Sigmoid colon (tissue), 6 donors: ENCODE measurements at regions not wholly inside any gene's neighbourhood (a gene's known extent, or its start where the extent isn't known, plus 50 kb on each side); places are given as distances from the start of the nearest gene placed in this dataset.

Experiments used
- DNase-seq: peaks from one replicate; pipeline ENCODE4 v3.0.0-alpha.2; 2019
- H3K27ac ChIP-seq, 4 donors: fragments of 200-600 bp; sonication (generic); one replicate each; pipeline ENCODE4 v1.5.1; 2016 to 2019; ENCODE audit warnings: mild to moderate bottlenecking in 1 of 4
- H3K27me3 ChIP-seq, 3 donors: fragments of 200-600 bp; sonication (generic); one replicate each; pipeline ENCODE4 v1.5.1; 2019; ENCODE audit warnings: mild to moderate bottlenecking in 1 of 3
- H3K36me3 ChIP-seq, 4 donors: fragments of 200-600 bp; sonication (generic); one replicate each; pipeline ENCODE4 v1.5.1; 2016 to 2019
- H3K4me1 ChIP-seq, 4 donors: fragments of 200-600 bp; sonication (generic); one replicate each; pipeline ENCODE4 v1.5.1; 2017 to 2019
- H3K4me3 ChIP-seq, 4 donors: fragments of 200-600 bp; sonication (generic); one replicate each; pipeline ENCODE4 v1.5.1; 2017 to 2019; ENCODE audit warnings: mild to moderate bottlenecking in 2 of 4, moderate library complexity in 1 of 4
- H3K9me3 ChIP-seq, 4 donors: fragments of 200-600 bp in 3 of 4; sonication (generic) in 3 of 4; one replicate each; pipeline versions ENCODE4 v1.5.1 to v1.6.1; 2013 to 2019
- CTCF ChIP-seq, 4 experiments: fragments of 450-650 bp in 3 of 4; fragments of 200-600 bp in 1 of 4; IDR thresholded peaks; one replicate each; pipeline ENCODE4 v1.5.1; 2016 to 2019; ENCODE audit warnings: antibody characterized with exemption in 4 of 4, mild to moderate bottlenecking in 3 of 4, moderate library complexity in 2 of 4
- EP300 ChIP-seq, 4 donors: sonication (generic); formaldehyde crosslinking; IDR thresholded peaks; one replicate each; pipeline ENCODE4 v1.6.1; 2017; ENCODE audit warnings: antibody characterized with exemption in 4 of 4
- POLR2A ChIP-seq, 2 donors: fragments of 450-650 bp; IDR thresholded peaks; one replicate each; pipeline ENCODE4 v1.6.1; 2016; ENCODE audit warnings: antibody characterized with exemption in 2 of 2, mild to moderate bottlenecking in 2 of 2, moderate library complexity in 2 of 2
- POLR2AphosphoS5 ChIP-seq, 4 donors: sonication (generic); formaldehyde crosslinking; IDR thresholded peaks; one replicate each; pipeline ENCODE4 v1.6.1; 2017; ENCODE audit warnings: antibody characterized with exemption in 4 of 4
- WGBS, 2 donors: extraction: QIAGEN DNeasy Blood & Tissue Kit; methylation state at CpG; one replicate each; pipeline ENCODE4 v1.1.7; 2013; 5-methylcytosine and 5-hydroxymethylcytosine counted together
- intact Hi-C: fragments of 100-400 bp; cut with DNase I; formaldehyde crosslinking; loops from one replicate; pipeline ENCODE4 v1.15.1; 2023
- donor health status: healthy with polysubstance abuse.
- donor health status: healthy.

DNA sequence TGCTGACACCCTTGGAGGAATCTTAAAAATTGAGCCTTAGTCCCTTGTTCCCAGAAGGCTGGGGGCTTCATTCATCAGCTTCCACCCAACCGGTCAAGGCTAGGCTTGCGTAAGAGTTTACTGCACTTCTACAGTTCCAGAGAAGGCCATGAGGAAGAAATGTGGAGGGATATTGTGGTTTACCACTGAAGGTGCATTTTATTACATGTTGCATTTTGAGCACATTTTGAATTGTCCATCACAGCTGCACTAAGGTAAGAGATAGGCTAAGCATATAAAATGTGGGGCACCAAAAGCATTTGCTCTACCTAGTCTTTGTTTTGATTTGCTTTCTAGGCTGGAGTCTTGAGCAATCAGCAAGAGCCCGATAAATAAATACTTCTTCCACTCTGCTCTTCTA lies 167.1 kb upstream of the PAPPA start:
- intact Hi-C loops: no loop called here
- H3K27me3 ChIP-seq: no peaks in the 10 kb centered on the region
- 86 to 95% methylated on average over 3 of the region's 3 CpGs for WGBS, 2 donors
- no peak overlapping the region for H3K4me3 ChIP-seq
- no peaks in the 10 kb centered on the region for H3K4me1 ChIP-seq
- no peak overlapping the region for H3K27ac ChIP-seq
- H3K36me3 ChIP-seq: no peaks in the 10 kb centered on the region
- no peaks in the 10 kb centered on the region for H3K9me3 ChIP-seq
- no peak for DNase-seq
- no peak for TF ChIP-seq POLR2A (IDR thresholded peaks at IDR 0.05)
- TF ChIP-seq CTCF (IDR thresholded peaks at IDR 0.05): no peak
- TF ChIP-seq POLR2AphosphoS5 (IDR thresholded peaks at IDR 0.05): no peak
- no peak for TF ChIP-seq EP300 (IDR thresholded peaks at IDR 0.05)

- DNase-seq: no peak
- H3K4me1 ChIP-seq: no peaks in the 10 kb centered on the region
- intact Hi-C loops: no loop called here
- TF ChIP-seq EP300 (IDR thresholded peaks at IDR 0.05) (no peak), POLR2A (IDR thresholded peaks at IDR 0.05) (no peak), POLR2AphosphoS5 (IDR thresholded peaks at IDR 0.05) (no peak), CTCF (IDR thresholded peaks at IDR 0.05) (no peak)
- WGBS, 2 donors: 83 to 90% methylated on average over 2 of the region's 2 CpGs
- no peak overlapping the region for H3K4me3 ChIP-seq
- H3K36me3 ChIP-seq: no peaks in the 10 kb centered on the region
- H3K27me3 ChIP-seq: no peaks in the 10 kb centered on the region
- H3K9me3 ChIP-seq: no peaks in the 10 kb centered on the region
- no peak overlapping the region for H3K27ac ChIP-seq
Measured at GRCh38 chr9:115988701-115989100, 164.9 kb upstream of the PAPPA start.

- TF ChIP-seq POLR2A (IDR thresholded peaks at IDR 0.05) (no peak), CTCF (IDR thresholded peaks at IDR 0.05) (no peak), POLR2AphosphoS5 (IDR thresholded peaks at IDR 0.05) (no peak)
- WGBS, 2 donors: 59 to 84% methylated on average over 4 of the region's 4 CpGs
- no peak for DNase-seq
- no peak overlapping the region for H3K4me3 ChIP-seq
- H3K27ac ChIP-seq: no peak overlapping the region
- no peaks in the 10 kb centered on the region for H3K9me3 ChIP-seq
- H3K27me3 ChIP-seq: no peaks in the 10 kb centered on the region
- H3K4me1 ChIP-seq: no peaks in the 10 kb centered on the region
- H3K36me3 ChIP-seq: no peaks in the 10 kb centered on the region
- intact Hi-C loops: no loop called here
Measured at GRCh38 chr9:115989831-115990230, 163.8 kb upstream of the PAPPA start.

GRCh38 chr9:115992834-115993233 lies 160.8 kb upstream of the PAPPA start:
- Histone ChIP-seq H3K9me3 (no peaks in the 10 kb centered on the region), H3K27ac (no peak overlapping the region), H3K4me3 (no peak overlapping the region), H3K36me3 (no peaks in the 10 kb centered on the region), H3K27me3 (no peaks in the 10 kb centered on the region), H3K4me1 (no peaks in the 10 kb centered on the region)
- WGBS, 2 donors: 86 to 91% methylated on average over 4 of the region's 4 CpGs
- TF ChIP-seq POLR2AphosphoS5 (IDR thresholded peaks at IDR 0.05) (no peak), EP300 (IDR thresholded peaks at IDR 0.05) (no peak), POLR2A (IDR thresholded peaks at IDR 0.05) (no peak), CTCF (IDR thresholded peaks at IDR 0.05) (no peak)
- no peak for DNase-seq
- intact Hi-C loops: no loop called here

DNA sequence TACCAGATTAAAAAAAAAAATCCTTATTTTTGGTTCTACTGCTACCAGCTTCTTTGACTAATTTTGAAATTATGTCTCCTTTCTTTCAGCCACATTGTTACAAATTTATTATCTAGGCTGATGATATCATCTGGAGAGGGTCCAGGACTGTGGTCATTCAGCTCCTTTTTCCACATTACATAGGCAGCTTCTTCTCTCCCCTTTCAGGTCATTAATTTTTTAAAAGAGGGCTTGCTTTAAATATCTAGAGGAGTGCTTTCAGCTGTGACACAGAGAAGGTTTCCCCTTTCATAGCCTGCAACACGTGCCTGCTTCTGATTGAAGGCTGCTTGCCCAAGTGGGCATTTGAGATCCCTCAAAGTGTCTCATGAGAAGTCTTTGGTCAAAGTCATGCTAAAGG lies 155.7 kb upstream of the PAPPA start:
- Histone ChIP-seq H3K4me3 (no peak overlapping the region), H3K4me1 (no peaks in the 10 kb centered on the region), H3K27me3 (no peaks in the 10 kb centered on the region), H3K27ac (no peak overlapping the region), H3K36me3 (no peaks in the 10 kb centered on the region), H3K9me3 (no peaks in the 10 kb centered on the region)
- intact Hi-C loops: no loop called here
- 62 to 69% methylated on average over 1 of the region's 1 CpG for WGBS, 2 donors
- DNase-seq: no peak
- TF ChIP-seq EP300 (IDR thresholded peaks at IDR 0.05): no peak
- TF ChIP-seq POLR2A (IDR thresholded peaks at IDR 0.05): no peak
- TF ChIP-seq POLR2AphosphoS5 (IDR thresholded peaks at IDR 0.05): no peak
- TF ChIP-seq CTCF (IDR thresholded peaks at IDR 0.05): no peak
